HepG2 (cell line): ENCODE measurements at regions not wholly inside any gene's neighbourhood (a gene's known extent, or its start where the extent isn't known, plus 50 kb on each side); places are given as distances from the start of the nearest gene placed in this dataset.

Source experiments
- CTCF ChIP-seq: sonication (generic); formaldehyde crosslinking; IDR thresholded peaks from 2 replicates; pipeline ENCODE4 v1.5.0; 2020; ENCODE audit warnings: mild to moderate bottlenecking, missing genetic modification reagents, moderate library complexity
- DPF2 ChIP-seq: sonication (generic); formaldehyde crosslinking; IDR thresholded peaks from 2 replicates; pipeline ENCODE4 v1.4.0; 2020; ENCODE audit warnings: mild to moderate bottlenecking, low read depth, missing genetic modification reagents, borderline replicate concordance
- GABPB1 ChIP-seq: IDR thresholded peaks from 2 replicates; pipeline ENCODE4 v1.6.1; 2016; ENCODE audit warnings: mild to moderate bottlenecking, missing genetic modification reagents, moderate library complexity, missing compliant biosample characterization
- KAT8 ChIP-seq: IDR thresholded peaks from 2 replicates; pipeline ENCODE4 v1.6.1; 2016; ENCODE audit warnings: missing genetic modification reagents, missing compliant biosample characterization
- KLF16 ChIP-seq, 2 experiments: sonication (generic) in 1 of 2; formaldehyde crosslinking in 1 of 2; IDR thresholded peaks; 2 replicates each; pipeline versions ENCODE4 v1.6.1 to v1.8.0; 2016 to 2023; ENCODE audit warnings: missing genetic modification reagents in 2 of 2, missing compliant biosample characterization in 1 of 2
- NFYC ChIP-seq: IDR thresholded peaks from 2 replicates; pipeline ENCODE4 v1.6.1; 2016; ENCODE audit warnings: missing genetic modification reagents, missing compliant biosample characterization
- NR2C2 ChIP-seq: sonication (generic); formaldehyde crosslinking; IDR thresholded peaks from 2 replicates; pipeline ENCODE4 v1.4.0; 2020; ENCODE audit warnings: missing genetic modification reagents, mild to moderate bottlenecking, moderate library complexity, borderline replicate concordance
- NR2F1 ChIP-seq, 2 experiments: fragments of 450-650 bp in 1 of 2; formaldehyde crosslinking in 1 of 2; IDR thresholded peaks; 2 replicates each; pipeline versions ENCODE4 v1.5.0 to v1.6.1; 2016 to 2020; ENCODE audit warnings: mild to moderate bottlenecking in 1 of 2, missing compliant biosample characterization in 1 of 2, missing genetic modification reagents in 1 of 2, moderate library complexity in 1 of 2
- PHB2 ChIP-seq: fragments of 450-650 bp; IDR thresholded peaks from 2 replicates; pipeline ENCODE4 v1.6.1; 2018; ENCODE audit not compliant: partially characterized antibody
- RAD21 ChIP-seq: fragments of 450-650 bp; formaldehyde crosslinking; IDR thresholded peaks from 2 replicates; pipeline ENCODE4 v1.5.0; 2020; ENCODE audit warnings: mild to moderate bottlenecking
- RARG ChIP-seq: sonication (generic); formaldehyde crosslinking; IDR thresholded peaks from 2 replicates; pipeline ENCODE4 v1.4.0; 2020; ENCODE audit warnings: low read depth, mild to moderate bottlenecking, missing genetic modification reagents
- REPIN1 ChIP-seq: sonication (generic); formaldehyde crosslinking; IDR thresholded peaks from 2 replicates; pipeline ENCODE4 v1.8.0; 2022; ENCODE audit warnings: missing genetic modification reagents, low read depth, mild to moderate bottlenecking, borderline replicate concordance
- SETDB1 ChIP-seq: sonication (generic); formaldehyde crosslinking; IDR thresholded peaks from 2 replicates; pipeline ENCODE4 v1.5.1; 2020; ENCODE audit warnings: missing genetic modification reagents, mild to moderate bottlenecking, borderline replicate concordance
- SOX5 ChIP-seq: IDR thresholded peaks from 2 replicates; pipeline ENCODE4 v1.6.1; 2016; ENCODE audit warnings: borderline replicate concordance
- ZMYM4 ChIP-seq: sonication (generic); formaldehyde crosslinking; IDR thresholded peaks from 2 replicates; pipeline ENCODE4 v1.8.1; 2023; ENCODE audit warnings: mild to moderate bottlenecking, missing genetic modification reagents
- ZNF143 ChIP-seq: sonication (generic); formaldehyde crosslinking; IDR thresholded peaks from 2 replicates; pipeline ENCODE4 v1.4.0; 2020; ENCODE audit warnings: missing genetic modification reagents
- ZNF253 ChIP-seq: sonication (generic); formaldehyde crosslinking; IDR thresholded peaks from 2 replicates; pipeline ENCODE4 v1.8.0; 2022; ENCODE audit warnings: mild to moderate bottlenecking, missing genetic modification reagents, borderline replicate concordance
- ZNF496 ChIP-seq: sonication (generic); formaldehyde crosslinking; IDR thresholded peaks from 2 replicates; pipeline ENCODE4 v1.8.1; 2023; ENCODE audit warnings: mild to moderate bottlenecking, moderate library complexity, missing genetic modification reagents; ENCODE audit not compliant: insufficient replicate concordance
- ZNF550 ChIP-seq: sonication (generic); formaldehyde crosslinking; IDR thresholded peaks from 2 replicates; pipeline ENCODE4 v1.4.0; 2020; ENCODE audit warnings: mild to moderate bottlenecking, missing genetic modification reagents, borderline replicate concordance
- ZNF567 ChIP-seq: sonication (generic); formaldehyde crosslinking; IDR thresholded peaks from 2 replicates; pipeline ENCODE4 v1.8.1; 2023; ENCODE audit warnings: mild to moderate bottlenecking, missing genetic modification reagents, borderline replicate concordance
- ZNF607 ChIP-seq: sonication (generic); formaldehyde crosslinking; IDR thresholded peaks from 2 replicates; pipeline ENCODE4 v1.5.1; 2020; ENCODE audit warnings: missing genetic modification reagents, mild to moderate bottlenecking, borderline replicate concordance
- ZNF609 ChIP-seq: sonication (generic); formaldehyde crosslinking; IDR thresholded peaks from 2 replicates; pipeline ENCODE4 v1.4.0; 2020; ENCODE audit warnings: mild to moderate bottlenecking, missing genetic modification reagents, borderline replicate concordance
- ZNF674 ChIP-seq: sonication (generic); formaldehyde crosslinking; IDR thresholded peaks from 2 replicates; pipeline ENCODE4 v1.5.0; 2020; ENCODE audit warnings: low read depth, mild to moderate bottlenecking, missing genetic modification reagents
- ZNF879 ChIP-seq: sonication (generic); formaldehyde crosslinking; IDR thresholded peaks from 2 replicates; pipeline ENCODE4 v1.8.1; 2023; ENCODE audit warnings: missing genetic modification reagents

GRCh38 chr5:105392710-105393149 lies 1830.1 kb upstream of the NUDT12 start (continued):
- peak; percentile 36; the same call in 1 of the 2 replicates for TF ChIP-seq GABPB1 (CRISPR knock-in tag)
- no peak for TF ChIP-seq DPF2
- no peak for TF ChIP-seq REPIN1 (CRISPR knock-in tag)
- TF ChIP-seq ZNF253 (CRISPR knock-in tag), result no peak
- TF ChIP-seq CTCF, result no peak
- TF ChIP-seq PHB2, result no peak
- TF ChIP-seq SOX5 (CRISPR knock-in tag), result no peak
- no peak for TF ChIP-seq ZNF567
- no peak for TF ChIP-seq ZNF143 (CRISPR knock-in tag)
- no peak for TF ChIP-seq ZNF496 (CRISPR knock-in tag)
- peak; percentile 82 for TF ChIP-seq NFYC (CRISPR knock-in tag)
- no peak for TF ChIP-seq ZNF607
- no peak for TF ChIP-seq ZNF674
- TF ChIP-seq RARG (CRISPR knock-in tag), result no peak
- TF ChIP-seq NR2C2, result no peak
- TF ChIP-seq KAT8 (CRISPR knock-in tag), result peak; percentile 60
- TF ChIP-seq KLF16 (CRISPR knock-in tag; IDR thresholded peaks at IDR 0.05), result no peak
- TF ChIP-seq SETDB1, result no peak
- no peak for TF ChIP-seq ZNF879 (CRISPR knock-in tag)
- peak; percentile 63; the same call in 1 of the 2 replicates for TF ChIP-seq ZMYM4 (CRISPR knock-in tag)
- TF ChIP-seq RAD21 (CRISPR knock-in tag), result no peak
- TF ChIP-seq NR2F1 (CRISPR knock-in tag; IDR thresholded peaks at IDR 0.05), result no peak
- TF ChIP-seq ZNF550 (CRISPR knock-in tag), result no peak
- no peak for TF ChIP-seq ZNF609 (CRISPR knock-in tag)
